ENCODE measurements at regions not wholly inside any gene's neighbourhood (a gene's known extent, or its start where the extent isn't known, plus 50 kb on each side); places are given as distances from the start of the nearest gene placed in this dataset.

GRCh38 chr6:1037430-1038202 lies 274.3 kb upstream of the FOXQ1 start:
- no peaks in the 10 kb centered on the region for H4K20me1 ChIP-seq (ENCODE audit: insufficient read depth, low read length)
- H3K9ac ChIP-seq (ENCODE audit: low read length), result no peak overlapping the region
- H2AFZ ChIP-seq (ENCODE audit: low read depth, low read length), result no peak overlapping the region
- H3K4me2 ChIP-seq (ENCODE audit: low read length), result no peak overlapping the region
- H3K9me3 ChIP-seq (ENCODE audit: insufficient read depth, low read length), result no peaks in the 10 kb centered on the region
- H3K4me3 ChIP-seq (ENCODE audit: low read length), result no peak overlapping the region
- no peaks in the 10 kb centered on the region for H3K36me3 ChIP-seq (replicated peaks; ENCODE audit: low read depth, low read length)
- H3K4me1 ChIP-seq (ENCODE audit: low read length), result no peaks in the 10 kb centered on the region
- H3K27ac ChIP-seq (ENCODE audit: low read length), result no peak overlapping the region
- no peaks in the 10 kb centered on the region for H3K79me2 ChIP-seq (ENCODE audit: low read length)
- H3K27me3 ChIP-seq (ENCODE audit: low read depth, low read length), result no peaks in the 10 kb centered on the region
- no peak for TF ChIP-seq CTCF (IDR thresholded peaks at IDR 0.05; ENCODE audit: low read depth, low read length)
- no peak for TF ChIP-seq EZH2phosphoT487 (IDR thresholded peaks at IDR 0.05; ENCODE audit: low read depth)

- no peaks in the 10 kb centered on the region for H4K20me1 ChIP-seq (ENCODE audit: insufficient read depth, low read length)
- H3K9ac ChIP-seq (ENCODE audit: low read length), result no peak overlapping the region
- no peak overlapping the region for H3K4me3 ChIP-seq (ENCODE audit: low read length)
- H3K4me2 ChIP-seq (ENCODE audit: low read length), result no peak overlapping the region
- no peaks in the 10 kb centered on the region for H3K4me1 ChIP-seq (ENCODE audit: low read length)
- H3K79me2 ChIP-seq (ENCODE audit: low read length), result no peaks in the 10 kb centered on the region
- H3K27me3 ChIP-seq (ENCODE audit: low read depth, low read length), result peaks cover 4% of the 10 kb centered on the region; the same call in 1 of the 2 replicates
- H2AFZ ChIP-seq (ENCODE audit: low read depth, low read length), result no peak overlapping the region
- TF ChIP-seq EZH2phosphoT487 (IDR thresholded peaks at IDR 0.05; ENCODE audit: low read depth), result no peak
- no peak for TF ChIP-seq CTCF (IDR thresholded peaks at IDR 0.05; ENCODE audit: low read depth, low read length)
- H3K36me3 ChIP-seq (replicated peaks; ENCODE audit: low read depth, low read length), result no peaks in the 10 kb centered on the region
- no peak overlapping the region for H3K27ac ChIP-seq (ENCODE audit: low read length)
- no peaks in the 10 kb centered on the region for H3K9me3 ChIP-seq (ENCODE audit: insufficient read depth, low read length)
Measured at GRCh38 chr6:1035401-1035800, 276.5 kb upstream of the FOXQ1 start.

GRCh38 chr6:1031720-1032119 lies 280.2 kb upstream of the FOXQ1 start:
- Histone ChIP-seq H3K36me3 (replicated peaks; ENCODE audit: low read depth, low read length) (no peaks in the 10 kb centered on the region), H3K27ac (ENCODE audit: low read length) (no peak overlapping the region)
- no peak for TF ChIP-seq EZH2phosphoT487 (IDR thresholded peaks at IDR 0.05; ENCODE audit: low read depth)
- no peak for TF ChIP-seq CTCF (IDR thresholded peaks at IDR 0.05; ENCODE audit: low read depth, low read length)

GRCh38 chr6:1029141-1029540 lies 282.8 kb upstream of the FOXQ1 start:
- Histone ChIP-seq H3K9ac (ENCODE audit: low read length) (no peak overlapping the region), H3K27me3 (ENCODE audit: low read depth, low read length) (peaks cover 4% of the 10 kb centered on the region; the same call in 1 of the 2 replicates), H3K79me2 (ENCODE audit: low read length) (no peaks in the 10 kb centered on the region), H3K4me3 (ENCODE audit: low read length) (no peak overlapping the region), H3K4me1 (ENCODE audit: low read length) (no peaks in the 10 kb centered on the region), H3K27ac (ENCODE audit: low read length) (no peak overlapping the region), H3K9me3 (ENCODE audit: insufficient read depth, low read length) (no peaks in the 10 kb centered on the region), H3K4me2 (ENCODE audit: low read length) (no peak overlapping the region), H3K36me3 (replicated peaks; ENCODE audit: low read depth, low read length) (no peaks in the 10 kb centered on the region), H4K20me1 (ENCODE audit: insufficient read depth, low read length) (no peaks in the 10 kb centered on the region), H2AFZ (ENCODE audit: low read depth, low read length) (no peak overlapping the region)
- no peak for TF ChIP-seq EZH2phosphoT487 (IDR thresholded peaks at IDR 0.05; ENCODE audit: low read depth)
- no peak for TF ChIP-seq CTCF (IDR thresholded peaks at IDR 0.05; ENCODE audit: low read depth, low read length)

More at GRCh38 chr6:1031720-1032119, 280.2 kb upstream of the FOXQ1 start:
- H3K79me2 ChIP-seq (ENCODE audit: low read length), result no peaks in the 10 kb centered on the region
- peaks cover 4% of the 10 kb centered on the region; the same call in 1 of the 2 replicates for H3K27me3 ChIP-seq (ENCODE audit: low read depth, low read length)
- no peak overlapping the region for H3K9ac ChIP-seq (ENCODE audit: low read length)
- no peak overlapping the region for H3K4me3 ChIP-seq (ENCODE audit: low read length)
- no peaks in the 10 kb centered on the region for H4K20me1 ChIP-seq (ENCODE audit: insufficient read depth, low read length)
- no peaks in the 10 kb centered on the region for H3K4me1 ChIP-seq (ENCODE audit: low read length)
- no peaks in the 10 kb centered on the region for H3K9me3 ChIP-seq (ENCODE audit: insufficient read depth, low read length)
- no peak overlapping the region for H2AFZ ChIP-seq (ENCODE audit: low read depth, low read length)
- H3K4me2 ChIP-seq (ENCODE audit: low read length), result no peak overlapping the region
